NCI-H524 (cell line): ENCODE measurements at regions not wholly inside any gene's neighbourhood (a gene's known extent, or its start where the extent isn't known, plus 50 kb on each side); places are given as distances from the start of the nearest gene placed in this dataset.
A peak's percentile ranks its signal among the peaks of the same experiment; 100 is the strongest.
"Not testable (repeated sequence)": the region's sequence is repeated elsewhere in the genome, so short reads cannot be mapped to it uniquely, and the experiment has no call there.

Experiments used
- DNase-seq, 2 experiments: peaks; one replicate each; lab custom pipeline; 2025; lab: John Stamatoyannopoulos, UW

DNA sequence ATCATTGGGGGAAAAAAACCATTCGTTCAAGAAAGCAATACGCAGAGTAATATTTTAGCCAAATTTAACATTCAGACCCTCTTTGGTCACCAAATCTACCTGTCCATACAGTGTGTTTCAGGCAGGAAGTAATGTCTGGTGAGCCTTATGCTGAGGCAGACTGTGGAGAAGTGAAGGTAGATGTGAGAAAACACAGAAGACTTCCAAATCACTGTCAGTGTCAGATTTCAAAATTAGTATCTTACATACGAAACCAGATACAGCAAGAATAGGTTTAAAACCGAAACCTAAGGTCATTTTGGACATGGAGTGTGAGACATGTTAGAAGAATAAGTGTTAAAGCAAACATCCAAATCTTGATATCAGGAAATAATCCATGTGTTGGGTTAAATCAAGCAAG, 664.5 kb upstream of the HTR2C start:
- DNase-seq, result no peak

DNA sequence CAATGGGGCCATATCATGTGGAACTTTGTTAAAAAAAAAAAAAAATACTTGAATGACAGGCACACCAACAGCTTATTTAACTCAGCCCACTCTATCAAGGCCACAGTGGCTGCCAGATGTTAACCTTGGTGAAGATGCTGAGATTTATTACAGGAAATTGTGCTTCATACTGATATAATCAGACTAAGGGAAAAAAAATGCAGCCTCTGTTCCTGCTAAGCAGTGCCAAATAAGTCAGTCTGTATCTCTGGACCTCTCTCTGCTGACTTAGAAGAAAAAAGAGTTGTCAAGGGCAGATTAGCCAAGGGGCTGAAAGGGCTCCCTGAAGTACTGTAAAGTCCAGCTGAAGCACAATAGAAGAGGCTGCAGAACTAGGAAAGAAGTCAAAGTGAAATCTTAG, 677.7 kb upstream of the HTR2C start:
- DNase-seq, result peak in 1 of 2 experiments; percentile 14

DNA sequence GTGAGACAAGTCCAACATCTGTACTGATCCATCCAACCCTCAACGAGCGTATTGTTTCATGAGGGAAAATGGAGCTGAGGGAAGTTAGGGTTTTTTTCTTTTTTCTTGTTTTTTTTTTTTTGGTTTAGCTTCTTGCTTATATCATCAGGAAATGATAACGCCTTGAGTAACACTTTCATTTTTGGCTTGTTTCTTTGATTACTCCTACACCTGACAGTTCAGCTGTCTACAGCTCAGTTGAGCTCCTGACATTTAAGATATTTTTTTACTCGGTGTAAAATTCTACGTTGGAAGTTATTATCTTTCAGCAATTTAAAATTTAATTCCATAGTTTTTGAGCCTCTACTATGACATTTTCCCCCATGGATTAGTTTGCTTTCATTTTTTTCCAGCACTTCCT, 691.0 kb upstream of the HTR2C start:
- no peak for DNase-seq

DNA sequence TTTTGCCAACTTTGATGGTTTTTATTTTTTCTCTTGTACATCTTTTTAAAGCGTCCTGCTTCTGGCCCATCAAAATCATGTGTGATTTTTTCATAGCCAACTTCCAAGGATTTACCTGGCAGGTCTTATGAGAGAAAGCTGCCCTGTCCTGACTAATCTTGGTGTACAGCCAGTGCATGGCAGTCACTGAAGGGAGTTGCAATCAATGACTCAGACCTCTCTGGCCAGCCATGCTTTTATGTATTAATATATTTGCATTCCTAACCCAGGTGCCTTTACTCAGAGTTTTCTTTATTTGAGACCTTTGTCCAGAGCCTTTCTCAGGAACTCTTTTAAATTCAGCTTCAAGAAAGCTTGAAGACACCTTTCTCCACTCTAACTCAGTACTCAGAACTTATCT, 691.5 kb upstream of the HTR2C start:
- no peak for DNase-seq

DNA sequence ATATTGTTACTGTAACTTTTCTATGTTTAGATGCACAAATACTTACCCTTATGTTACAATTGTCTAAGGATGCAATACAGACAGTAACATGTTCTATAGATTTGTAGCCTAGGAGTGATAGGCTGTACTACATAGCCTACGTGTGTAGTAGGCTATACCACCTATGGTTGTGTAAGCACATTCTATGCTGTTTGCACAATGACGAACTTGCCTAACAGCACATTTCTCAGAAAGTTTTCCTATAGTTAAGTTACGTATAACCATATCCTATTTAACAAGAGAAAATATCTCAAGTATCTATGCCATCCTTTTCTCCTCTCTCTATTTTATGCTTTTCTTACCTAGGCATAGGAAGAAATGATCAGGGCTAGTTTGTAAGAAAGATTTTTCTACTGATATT, 710.8 kb upstream of the HTR2C start:
- no peak for DNase-seq

DNA sequence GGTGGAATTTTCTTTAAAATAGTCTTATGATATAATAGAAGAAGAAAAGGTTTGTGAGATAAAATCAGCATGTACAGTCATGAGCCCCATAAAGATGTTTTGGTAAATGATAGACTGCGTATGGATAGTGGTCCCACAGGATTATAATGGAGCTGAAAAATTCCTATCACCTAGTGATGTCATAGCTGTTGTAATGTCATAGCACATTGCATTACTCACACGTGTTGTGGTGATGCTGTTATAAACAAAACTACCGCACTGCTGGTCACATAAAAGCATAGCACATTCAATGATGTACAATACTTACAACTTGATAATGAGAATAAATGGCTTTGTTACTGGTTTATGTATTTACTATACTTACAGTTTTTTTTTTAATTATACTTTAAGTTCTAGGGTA, 715.2 kb upstream of the HTR2C start:
- DNase-seq, result no peak

DNA sequence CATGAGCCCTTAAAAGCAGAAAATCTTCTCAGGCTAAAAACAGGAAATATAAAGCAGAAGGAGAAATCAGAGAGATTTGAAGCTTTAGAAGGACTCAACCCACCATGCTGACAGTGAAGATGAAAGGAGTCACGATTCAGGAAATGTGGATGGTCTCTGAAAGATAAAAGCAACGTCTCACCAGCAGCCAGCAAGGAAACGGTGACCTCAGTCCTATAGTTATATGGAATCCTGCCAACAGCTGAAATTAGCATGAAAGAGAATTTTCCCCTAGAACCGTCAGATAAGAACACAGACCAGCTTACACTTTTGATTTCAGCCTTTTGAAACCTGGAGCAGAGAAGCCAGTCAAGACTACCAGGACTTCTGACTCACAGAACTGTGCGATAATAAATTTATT, 715.7 kb upstream of the HTR2C start:
- DNase-seq, result no peak

DNA sequence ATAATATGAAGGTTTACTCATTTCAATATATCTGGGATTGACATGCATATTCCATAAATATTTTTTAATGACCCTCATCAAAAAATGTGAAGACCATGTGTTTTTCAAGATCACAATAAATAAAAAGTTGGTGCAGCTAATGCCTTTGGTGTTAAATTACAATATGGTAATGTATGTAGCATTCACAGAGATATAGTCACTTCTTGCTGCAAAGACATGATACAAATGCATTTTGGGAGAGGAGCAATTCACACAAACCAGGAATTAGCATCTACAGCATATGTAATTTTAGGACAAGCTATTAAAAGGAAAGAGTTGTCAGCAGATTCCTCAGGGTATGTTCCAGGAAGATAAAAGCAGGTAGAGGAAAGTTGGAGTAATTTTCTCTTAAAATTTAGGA, 734.5 kb upstream of the HTR2C start:
- no peak for DNase-seq

DNA sequence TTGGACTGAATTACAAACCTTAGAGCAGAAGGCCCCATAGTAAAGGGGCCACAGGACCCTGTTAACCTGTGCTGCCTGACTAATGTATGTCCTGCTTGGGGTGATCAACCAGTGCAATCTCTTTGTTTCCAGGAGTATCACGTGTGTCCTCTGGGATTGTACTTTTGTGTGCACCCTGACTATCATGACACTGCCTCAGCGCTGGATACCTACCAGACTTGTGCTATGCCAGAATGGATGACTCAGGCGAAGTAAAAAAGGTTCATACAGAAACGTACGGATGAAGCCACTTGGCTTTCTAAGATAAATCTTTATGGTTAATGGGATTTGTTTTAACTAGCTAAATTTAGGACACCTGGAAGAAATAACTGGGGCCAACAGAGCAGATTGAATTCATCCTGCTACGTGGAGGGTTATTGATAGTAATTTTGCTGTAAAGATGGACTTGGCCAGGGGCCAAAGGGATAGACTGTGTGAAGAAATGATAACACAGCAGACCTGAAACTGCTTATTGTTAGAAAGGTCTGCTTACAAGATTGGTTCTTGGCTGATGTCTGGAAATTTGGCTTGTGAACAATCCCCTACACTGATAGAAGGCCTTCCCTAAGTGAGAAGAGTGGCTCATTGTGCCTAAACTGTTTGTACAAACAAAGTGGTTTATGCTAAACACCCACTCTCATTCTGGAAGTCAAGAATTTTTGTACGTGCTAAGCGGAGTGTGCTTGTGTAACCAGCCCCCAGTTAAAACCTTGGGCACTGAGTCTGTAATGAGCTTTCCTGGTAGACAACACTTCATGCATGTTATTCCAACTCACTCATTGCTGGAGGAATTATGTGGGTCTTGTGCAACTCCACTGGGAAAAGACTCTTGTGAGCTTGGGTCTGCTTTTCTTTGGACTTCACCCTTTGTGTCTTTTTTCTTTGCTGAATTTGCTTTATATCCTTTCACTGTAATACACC, 750.5 kb upstream of the HTR2C start:
- peak in 1 of 2 experiments; percentile 14 for DNase-seq

DNA sequence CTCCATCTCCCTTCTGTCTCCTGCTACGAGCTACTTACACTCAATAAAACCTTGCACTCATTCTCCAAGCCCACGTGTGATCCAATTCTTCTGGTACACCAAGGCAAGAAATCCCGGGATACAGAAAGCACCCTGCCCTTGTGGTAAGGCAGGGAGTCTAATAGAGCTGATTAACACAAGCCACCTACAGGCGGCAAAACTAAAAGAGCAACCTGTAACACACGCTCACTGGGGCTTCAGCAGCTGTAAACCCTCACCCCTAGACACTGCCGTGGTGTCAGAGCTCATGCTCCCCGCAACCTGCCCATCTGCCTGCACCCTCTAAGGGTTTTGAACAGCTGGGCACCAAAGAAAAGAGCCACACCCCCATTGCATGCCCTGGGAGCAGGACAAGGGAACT, 755.4 kb upstream of the HTR2C start:
- peak; percentile 30 to 79 for DNase-seq

DNA sequence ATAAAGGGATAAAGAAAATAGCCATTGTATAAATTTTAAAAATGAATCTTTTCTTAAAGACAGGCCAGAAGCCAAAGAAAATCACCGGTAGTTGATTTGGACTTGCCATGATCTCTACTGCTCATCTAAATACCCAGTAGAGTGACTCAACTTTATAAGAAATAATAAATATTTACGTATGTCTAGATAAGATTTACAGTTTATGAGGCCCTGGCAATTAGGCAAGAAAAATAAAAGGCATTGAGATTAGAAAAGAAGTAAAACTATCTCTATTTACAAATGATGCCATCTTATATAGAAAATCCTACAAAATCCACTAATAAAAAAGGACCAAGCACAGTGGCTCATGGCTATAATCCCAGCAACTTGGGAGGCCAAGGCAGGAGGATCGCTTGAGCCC, 765.5 kb upstream of the HTR2C start:
- no peak for DNase-seq

DNA sequence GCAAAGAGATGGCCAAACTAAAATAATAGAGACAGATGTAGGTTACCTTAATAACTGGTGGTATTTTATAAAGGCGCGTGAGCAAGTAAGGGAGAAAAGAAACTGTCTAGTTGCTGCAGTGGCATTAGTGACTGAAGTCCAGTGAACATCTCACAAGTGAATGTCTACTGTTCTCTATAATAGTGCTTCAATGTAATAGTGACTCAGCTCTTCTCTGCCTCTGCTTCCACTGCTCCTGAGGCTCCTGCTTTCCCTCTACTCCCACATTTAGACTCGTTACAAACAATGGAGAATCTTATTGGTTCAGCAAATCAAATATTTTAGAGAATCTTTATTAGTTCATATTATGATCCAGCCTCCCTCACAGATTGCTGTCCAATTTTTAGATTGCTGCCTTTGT, 779.1 kb upstream of the HTR2C start:
- DNase-seq, result no peak

DNA sequence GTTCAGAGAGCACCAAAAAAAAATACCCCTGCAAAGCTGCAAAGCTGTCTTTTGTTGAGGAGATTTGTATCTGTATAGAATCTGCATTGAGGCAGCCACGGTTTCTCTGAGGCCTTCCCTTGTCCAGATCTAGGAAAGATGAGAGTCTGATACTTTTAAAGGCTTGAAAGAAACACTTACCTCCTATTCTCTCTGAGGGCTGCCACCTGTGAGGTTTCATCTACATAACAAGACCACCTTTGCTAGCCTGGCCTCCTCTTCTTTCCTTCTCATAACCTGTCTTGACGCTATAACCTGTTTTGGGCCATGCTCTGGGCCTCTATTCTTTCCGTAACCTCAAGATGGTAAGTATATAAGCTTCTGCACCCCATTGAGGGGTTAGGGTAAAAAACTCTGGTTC, 779.6 kb upstream of the HTR2C start:
- DNase-seq, result no peak

DNA sequence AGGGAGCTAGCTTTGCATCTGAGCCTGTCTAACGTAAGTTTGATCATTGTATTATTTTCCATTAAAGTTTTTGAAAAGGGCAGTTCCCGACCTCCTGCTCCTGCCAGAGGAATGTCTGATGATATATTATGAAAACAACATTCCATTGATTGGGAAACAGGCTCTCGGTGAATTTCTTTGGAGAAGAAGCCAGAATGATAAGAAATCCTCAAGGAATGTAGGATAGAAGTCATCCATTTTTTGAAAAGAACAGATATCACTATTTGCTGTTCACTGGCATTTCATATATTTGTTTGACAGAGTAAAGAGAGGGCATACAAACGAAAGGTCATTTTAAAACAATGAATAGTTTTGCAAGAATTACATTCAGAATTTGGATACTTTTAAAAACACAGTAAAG, 781.0 kb upstream of the HTR2C start:
- DNase-seq, result no peak

DNA sequence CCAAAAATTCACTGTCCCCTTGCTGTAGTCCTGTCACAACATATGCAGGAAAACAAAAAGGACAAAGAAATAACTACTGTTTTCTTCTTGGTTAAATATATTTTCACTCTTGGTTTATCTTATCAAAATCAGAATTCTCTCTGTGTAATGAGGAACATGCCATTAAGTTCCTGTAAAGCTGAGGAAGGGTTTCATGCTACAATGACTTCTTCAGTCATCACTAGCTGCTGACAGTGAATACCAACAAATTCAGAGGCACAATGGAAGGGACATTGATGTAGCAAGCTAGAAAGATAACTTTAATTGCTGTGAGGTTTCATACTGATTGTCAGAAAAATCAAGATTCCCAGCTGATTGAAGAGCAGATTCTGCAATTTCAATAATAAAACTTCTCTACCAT, 782.9 kb upstream of the HTR2C start:
- DNase-seq, result no peak

DNA sequence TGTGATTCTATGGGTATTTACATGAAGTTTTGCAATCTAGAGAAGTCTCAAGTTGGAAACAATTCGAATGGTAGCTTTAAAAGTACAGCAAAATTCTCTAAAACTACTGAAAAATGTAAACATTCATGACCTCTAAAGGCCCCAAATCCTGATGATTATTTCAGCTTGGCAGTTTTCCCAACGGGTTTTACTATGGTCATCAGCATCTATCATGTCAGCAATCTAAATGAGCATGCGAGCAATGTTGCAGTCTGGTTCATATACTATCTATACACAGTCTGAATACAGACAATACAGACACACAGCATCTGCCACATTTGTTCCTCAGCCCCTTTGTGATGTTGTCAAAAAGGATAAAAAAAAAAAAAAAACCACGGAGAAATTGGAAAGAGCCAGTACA, 790.3 kb upstream of the HTR2C start:
- no peak for DNase-seq

DNA sequence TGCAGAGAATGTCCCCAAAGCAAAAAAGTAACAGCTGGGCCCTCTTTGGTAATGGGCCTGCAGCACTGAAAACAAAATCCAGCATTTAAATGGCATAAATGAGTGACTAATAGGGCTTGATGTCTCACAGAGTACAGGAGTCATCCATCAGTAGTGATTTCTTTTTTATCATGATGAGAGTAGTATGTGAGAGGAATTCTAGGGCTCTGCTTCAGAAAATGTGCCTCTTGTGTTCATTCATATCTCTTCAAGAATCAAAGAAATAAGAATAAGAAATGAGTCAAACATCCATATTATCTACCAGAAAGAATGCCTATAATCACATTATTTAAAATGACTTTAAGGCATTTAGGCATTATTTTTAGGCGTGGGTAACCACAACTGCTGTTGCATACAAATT, 792.9 kb upstream of the HTR2C start:
- no peak for DNase-seq

DNA sequence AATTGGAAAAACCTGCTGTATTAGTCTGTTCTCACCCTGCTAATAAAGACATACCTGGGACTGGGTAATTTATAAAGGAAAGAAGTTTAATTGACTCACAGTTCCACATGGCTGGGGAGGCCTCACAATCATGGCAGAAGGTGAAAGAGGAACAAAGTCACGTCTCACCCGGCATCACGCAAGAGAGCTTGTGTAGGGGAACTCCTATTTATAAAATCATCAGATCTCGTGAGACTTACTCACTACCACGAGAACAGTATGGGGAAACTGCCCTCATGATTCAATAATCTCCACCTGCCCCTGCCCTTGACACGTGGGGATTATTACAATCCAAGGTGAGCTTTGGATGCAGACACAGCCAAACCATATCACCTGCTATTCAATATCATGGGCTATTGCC, 799.1 kb upstream of the HTR2C start:
- not testable (repeated sequence) for DNase-seq

DNA sequence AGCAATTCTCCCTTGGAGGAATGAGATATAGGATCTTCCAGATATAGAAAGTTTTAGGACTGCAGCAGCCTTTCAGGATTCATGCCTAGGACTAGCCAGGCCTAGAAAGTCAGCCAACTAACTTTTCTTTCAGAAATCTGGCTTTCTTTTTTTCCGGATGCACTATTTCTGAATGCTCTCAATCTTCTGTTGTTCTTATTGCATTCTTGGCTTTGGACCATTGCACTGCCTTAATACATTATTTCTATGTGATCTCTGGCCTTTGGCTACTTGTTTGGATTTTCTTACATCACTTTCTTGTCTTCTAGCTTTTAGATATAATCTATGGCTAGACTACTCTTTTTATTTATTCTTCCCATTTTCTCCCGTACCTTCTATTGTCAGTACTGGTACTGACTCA, 813.1 kb upstream of the HTR2C start:
- DNase-seq, result no peak

DNA sequence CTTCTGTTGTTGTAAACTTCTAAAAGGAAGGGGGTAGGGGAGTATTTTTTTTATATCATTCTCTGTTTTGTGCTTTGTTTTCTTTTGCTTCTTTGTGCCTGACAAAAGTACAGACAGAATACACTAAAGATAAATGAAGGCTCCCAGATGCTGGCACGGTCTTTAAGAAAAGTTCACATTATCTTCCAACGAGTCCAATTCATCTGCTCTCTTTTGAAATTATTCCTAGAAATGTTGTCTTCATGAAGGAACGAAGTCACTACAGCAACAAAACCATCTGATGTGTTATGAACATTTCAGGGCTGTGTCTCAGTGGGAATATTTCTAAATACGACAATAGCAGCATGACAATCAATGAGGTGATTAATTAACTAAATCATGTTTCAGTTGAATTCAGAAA, 813.8 kb upstream of the HTR2C start:
- no peak for DNase-seq

DNA sequence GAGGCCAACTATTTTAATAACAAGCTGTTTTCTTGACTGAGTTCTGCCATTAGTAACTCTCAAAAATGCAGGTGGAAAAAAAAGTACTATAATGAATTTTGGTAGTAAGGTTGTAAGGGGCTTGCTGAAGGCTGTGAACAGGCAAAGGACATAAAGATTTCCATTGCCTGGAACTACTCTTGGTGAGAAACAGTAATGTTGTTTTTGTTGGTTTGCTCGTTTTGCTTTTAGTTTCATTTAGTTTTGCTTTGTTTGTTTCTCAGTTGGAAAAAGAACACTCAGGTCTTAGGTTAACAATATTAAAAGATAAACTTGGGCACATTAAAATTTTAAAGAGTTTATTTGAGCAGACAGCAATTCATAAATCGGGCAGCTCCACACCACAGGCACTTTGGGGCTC, 824.5 kb upstream of the HTR2C start:
- no peak for DNase-seq

DNA sequence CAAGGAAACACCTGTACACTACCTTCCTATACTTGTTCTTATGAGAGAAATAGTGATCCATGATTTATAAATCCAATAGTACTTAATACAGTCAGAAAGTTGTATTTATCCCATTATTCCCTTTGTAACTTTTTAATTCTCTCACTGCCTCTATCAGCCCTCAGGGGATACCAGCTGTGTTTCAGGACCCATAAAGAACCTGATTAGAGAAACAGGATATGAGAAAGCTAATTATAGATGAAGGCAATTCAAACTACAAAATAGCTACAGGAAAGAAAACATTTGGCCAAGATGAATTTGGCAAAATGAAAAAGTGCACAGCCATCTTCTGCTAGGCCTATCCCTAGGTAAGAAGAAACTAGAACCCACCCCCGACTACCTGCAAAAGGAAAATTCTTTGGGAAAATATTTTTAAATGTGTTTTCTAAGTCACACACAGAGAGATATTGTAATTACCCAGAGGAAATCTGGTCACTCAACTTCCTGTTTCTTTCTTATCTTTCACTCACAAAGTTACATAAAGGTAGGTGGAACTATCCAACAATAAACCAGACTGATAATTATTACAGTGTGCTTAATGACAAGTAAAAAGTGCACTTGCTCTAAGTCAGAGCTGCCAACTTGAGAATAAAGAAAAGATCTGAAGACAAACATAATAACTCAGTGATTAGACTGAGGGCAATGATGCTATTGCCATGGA, 836.5 kb upstream of the HTR2C start:
- no peak for DNase-seq

DNA sequence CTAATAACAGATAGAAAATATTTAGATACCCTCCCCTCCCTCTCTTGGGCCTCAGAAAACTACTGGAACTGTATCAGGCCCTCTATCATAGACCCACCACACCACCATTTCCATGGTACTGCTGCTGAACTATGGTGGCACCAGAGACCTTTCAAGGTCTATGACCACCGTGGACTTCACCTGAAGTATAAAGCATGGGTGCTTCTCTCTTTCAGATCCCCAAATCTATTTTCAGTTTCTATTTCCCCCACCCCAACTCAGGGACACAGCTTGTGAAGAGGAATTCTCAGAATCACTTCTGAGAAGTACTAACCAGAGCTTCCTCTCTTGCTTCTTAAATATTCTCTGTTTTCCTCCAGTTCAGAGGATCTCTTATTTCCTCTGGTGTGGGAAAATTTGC, 840.8 kb upstream of the HTR2C start:
- DNase-seq, result no peak

DNA sequence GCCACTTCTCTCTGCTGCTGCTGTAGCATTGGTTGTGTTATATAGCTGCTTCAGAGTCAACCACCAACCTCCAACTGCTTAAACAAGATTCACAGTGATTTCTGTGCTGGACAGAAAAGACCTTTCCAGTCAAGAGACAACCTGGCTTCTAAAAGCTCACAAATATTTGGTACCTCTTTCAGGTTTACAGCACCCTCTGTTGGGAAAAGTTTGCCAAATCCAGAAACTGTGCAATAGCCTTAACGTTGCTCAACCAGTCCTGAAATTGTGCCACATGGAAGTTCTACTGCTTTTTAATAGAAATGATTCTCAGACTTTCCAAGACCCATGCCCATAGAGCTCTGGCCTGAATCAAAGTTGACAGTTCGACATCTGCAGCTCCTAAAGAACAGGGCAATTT, 842.1 kb upstream of the HTR2C start:
- DNase-seq, result peak; percentile 30 to 69
